Caco-2 (cell line): ENCODE measurements at regions not wholly inside any gene's neighbourhood (a gene's known extent, or its start where the extent isn't known, plus 50 kb on each side); places are given as distances from the start of the nearest gene placed in this dataset.

Experiments used
- BruUV-seq: library from RNA; stranded (reverse); fragments of 400-500 nt; replicated peaks from 2 replicates; lab custom pipeline; 2021; lab: Mats Ljungman, UMichigan
- CTCF ChIA-PET: fragments of 300-600 bp; sonication (Branson Sonifier 250); formaldehyde crosslinking; loops from one replicate; lab custom pipeline; 2022; ENCODE audit warnings: antibody characterized with exemption; lab: Charles Lee
- POLR2A ChIA-PET: fragments of 300-600 bp; sonication (Branson Sonifier 250); formaldehyde crosslinking; loops from one replicate; lab custom pipeline; 2022; ENCODE audit warnings: antibody characterized with exemption; lab: Charles Lee
- DNase-seq, 2 experiments: peaks; one replicate each; pipeline versions ENCODE4 v3.0.0 to v3.0.0-alpha.2; 2020 to 2022
- H3K27me3 ChIP-seq: replicated peaks from 2 replicates; pipeline ENCODE4 v1.6.0; 2011; ENCODE audit warnings: low read length; ENCODE audit not compliant: control insufficient read depth, insufficient read depth
- H3K36me3 ChIP-seq: 2 replicates; pipeline ENCODE4 v1.5.1; 2011; ENCODE audit warnings: low read length; ENCODE audit not compliant: control insufficient read depth, insufficient read depth
- H3K4me1 ChIP-seq: fragments of 250-450 bp; sonication (Bioruptor Pico); 2 replicates; pipeline ENCODE4 v1.5.1; 2020; ENCODE audit warnings: mild to moderate bottlenecking
- H3K4me3 ChIP-seq: 2 replicates; pipeline ENCODE4 v1.5.1; 2011; ENCODE audit warnings: low read depth, mild to moderate bottlenecking, control low read depth, low read length
- H3K9me3 ChIP-seq: fragments of 250-450 bp; sonication (Bioruptor Pico); 2 replicates; pipeline ENCODE4 v1.5.1; 2020; ENCODE audit warnings: mild to moderate bottlenecking, moderate library complexity
- H3K27ac Mint-ChIP-seq: one replicate; pipeline ENCODE4 v1.8.0; 2022; ENCODE audit warnings: mixed read lengths; ENCODE audit not compliant: unreplicated experiment
- H3K27me3 Mint-ChIP-seq: one replicate; pipeline ENCODE4 v1.8.0; 2022; ENCODE audit warnings: mixed read lengths; ENCODE audit not compliant: insufficient read depth, unreplicated experiment
- H3K36me3 Mint-ChIP-seq: one replicate; pipeline ENCODE4 v1.8.0; 2022; ENCODE audit warnings: mild to moderate bottlenecking, mixed read lengths; ENCODE audit not compliant: insufficient read depth, unreplicated experiment
- H3K4me1 Mint-ChIP-seq: one replicate; pipeline ENCODE4 v1.8.0; 2022; ENCODE audit warnings: low read depth, mixed read lengths; ENCODE audit not compliant: unreplicated experiment
- H3K4me3 Mint-ChIP-seq: one replicate; pipeline ENCODE4 v1.8.0; 2022; ENCODE audit warnings: mild to moderate bottlenecking, moderate library complexity, mixed read lengths; ENCODE audit not compliant: unreplicated experiment
- H3K9me3 Mint-ChIP-seq: one replicate; pipeline ENCODE4 v1.8.0; 2022; ENCODE audit warnings: mixed read lengths; ENCODE audit not compliant: unreplicated experiment
- CTCF ChIP-seq, 2 experiments: fragments of 200-600 bp in 1 of 2; IDR thresholded peaks; 1 replicate in 1 of 2; 2 replicates in 1 of 2; pipeline versions ENCODE4 v1.5.1 to v1.8.0; 2011 to 2022; ENCODE audit warnings: antibody characterized with exemption in 1 of 2, control low read depth in 1 of 2, inconsistent platforms in 1 of 2, low read depth in 1 of 2, low read length in 1 of 2, mild to moderate bottlenecking in 1 of 2, moderate library complexity in 1 of 2; ENCODE audit not compliant: insufficient read depth in 1 of 2, severe bottlenecking in 1 of 2, unreplicated experiment in 1 of 2
- intact Hi-C: fragments of 100-400 bp; cut with micrococcal nuclease; formaldehyde crosslinking; loops from one replicate; pipeline ENCODE4 v1.10.0; 2022; ENCODE audit not compliant: unreplicated experiment

- ChIA-PET POLR2A (no interaction called here), CTCF (no interaction called here)
- no peak overlapping the region for H3K4me3 ChIP-seq
- peaks cover 10% of the 10 kb centered on the region for H3K9me3 Mint-ChIP-seq
- intact Hi-C loops: no loop called here
- H3K36me3 Mint-ChIP-seq: no peaks in the 10 kb centered on the region
- H3K4me1 ChIP-seq: no peaks in the 10 kb centered on the region
- no peaks in the 10 kb centered on the region for H3K9me3 ChIP-seq
- H3K27me3 Mint-ChIP-seq: peaks cover 3% of the 10 kb centered on the region
- no peaks in the 10 kb centered on the region for H3K27me3 ChIP-seq
- DNase-seq: no peak
- no peak overlapping the region for H3K4me3 Mint-ChIP-seq
- H3K4me1 Mint-ChIP-seq: no peaks in the 10 kb centered on the region
- H3K36me3 ChIP-seq: no peaks in the 10 kb centered on the region
- H3K27ac Mint-ChIP-seq: no peak overlapping the region
- BruUV-seq: no TSS peak
- TF ChIP-seq CTCF (IDR thresholded peaks at IDR 0.05; ENCODE audit: insufficient read depth in 1 of 2, low read depth in 1 of 2, low read length in 1 of 2, severe bottlenecking in 1 of 2, unreplicated experiment in 1 of 2): no peak
Observed at GRCh38 chrX:69379412-69379811, 124.7 kb upstream of the NALF2 start.

DNA sequence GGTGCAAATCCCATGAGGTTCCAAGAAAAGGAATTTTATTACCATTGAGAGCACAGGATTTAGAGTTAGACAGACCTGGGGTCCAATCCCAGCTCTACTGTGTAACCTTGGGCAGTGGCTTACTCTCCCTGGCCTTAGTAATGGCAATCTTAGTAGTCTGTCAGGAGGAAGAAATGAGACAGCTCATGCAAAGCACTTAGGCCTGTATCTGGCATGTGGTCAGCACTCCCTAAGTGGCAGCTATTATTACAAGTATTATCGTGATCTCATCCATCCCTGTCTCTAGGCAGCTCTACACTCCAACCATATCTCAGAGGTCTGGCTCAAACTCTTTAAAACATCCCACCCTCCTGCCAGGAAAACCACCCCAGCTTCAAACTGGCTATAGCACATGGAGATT lies 129.6 kb upstream of the NALF2 start:
- no peak overlapping the region for H3K4me3 Mint-ChIP-seq
- ChIA-PET POLR2A (no interaction called here), CTCF (no interaction called here)
- intact Hi-C loops: no loop called here
- no peak for DNase-seq
- no peaks in the 10 kb centered on the region for H3K36me3 Mint-ChIP-seq
- no peaks in the 10 kb centered on the region for H3K4me1 Mint-ChIP-seq
- Histone ChIP-seq H3K9me3 (no peaks in the 10 kb centered on the region), H3K27me3 (no peaks in the 10 kb centered on the region), H3K4me3 (no peak overlapping the region), H3K36me3 (no peaks in the 10 kb centered on the region), H3K4me1 (no peaks in the 10 kb centered on the region)
- H3K27me3 Mint-ChIP-seq: no peaks in the 10 kb centered on the region
- no TSS peak for BruUV-seq
- H3K9me3 Mint-ChIP-seq: peaks cover 10% of the 10 kb centered on the region
- TF ChIP-seq CTCF (IDR thresholded peaks at IDR 0.05; ENCODE audit: insufficient read depth in 1 of 2, low read depth in 1 of 2, low read length in 1 of 2, severe bottlenecking in 1 of 2, unreplicated experiment in 1 of 2): no peak
- H3K27ac Mint-ChIP-seq: no peak overlapping the region

- DNase-seq: no peak
- ChIA-PET POLR2A (no interaction called here), CTCF (no interaction called here)
- Mint-ChIP-seq H3K27ac (no peak overlapping the region), H3K27me3 (no peaks in the 10 kb centered on the region), H3K9me3 (peaks cover 10% of the 10 kb centered on the region), H3K4me1 (no peaks in the 10 kb centered on the region), H3K4me3 (no peak overlapping the region), H3K36me3 (no peaks in the 10 kb centered on the region)
- H3K4me1 ChIP-seq: no peaks in the 10 kb centered on the region
- BruUV-seq: no TSS peak
- H3K36me3 ChIP-seq: no peaks in the 10 kb centered on the region
- intact Hi-C loops: no loop called here
- H3K9me3 ChIP-seq: no peaks in the 10 kb centered on the region
- H3K27me3 ChIP-seq: no peaks in the 10 kb centered on the region
- H3K4me3 ChIP-seq: no peak overlapping the region
- no peak for TF ChIP-seq CTCF (IDR thresholded peaks at IDR 0.05; ENCODE audit: insufficient read depth in 1 of 2, low read depth in 1 of 2, low read length in 1 of 2, severe bottlenecking in 1 of 2, unreplicated experiment in 1 of 2)
Observed at GRCh38 chrX:69372435-69372834, 131.7 kb upstream of the NALF2 start.
